Uterus (tissue), 3 donors: ENCODE measurements at regions not wholly inside any gene's neighbourhood (a gene's known extent, or its start where the extent isn't known, plus 50 kb on each side); places are given as distances from the start of the nearest gene placed in this dataset.

ENCODE experiments used
- DNase-seq, 2 donors: peaks; one replicate each; pipeline ENCODE4 v3.0.0-alpha.2; 2019 to 2020
- H3K27ac ChIP-seq, 2 donors: fragments of 200-600 bp; sonication (generic); 1 replicate in 1 of 2; 2 replicates in 1 of 2; pipeline ENCODE4 v1.5.1; 2016 to 2018
- H3K27me3 ChIP-seq, 2 donors: fragments of 200-600 bp; sonication (generic); one replicate each; pipeline ENCODE4 v1.5.1; 2018 to 2019; ENCODE audit warnings: control low read depth in 1 of 2
- H3K36me3 ChIP-seq, 2 donors: fragments of 200-600 bp; sonication (generic); one replicate each; pipeline ENCODE4 v1.5.1; 2019; ENCODE audit warnings: control low read depth in 1 of 2
- H3K4me1 ChIP-seq, 2 donors: fragments of 200-600 bp; sonication (generic); one replicate each; pipeline ENCODE4 v1.5.1; 2018 to 2019; ENCODE audit warnings: control low read depth in 1 of 2
- H3K4me3 ChIP-seq, 2 donors: fragments of 200-600 bp; sonication (generic); 1 replicate in 1 of 2; 2 replicates in 1 of 2; pipeline ENCODE4 v1.5.1; 2018 to 2019; ENCODE audit warnings: mild to moderate bottlenecking in 1 of 2
- H3K9me3 ChIP-seq, 2 donors: fragments of 200-600 bp; sonication (generic); one replicate each; pipeline ENCODE4 v1.5.1; 2019; ENCODE audit warnings: control low read depth in 1 of 2
- CTCF ChIP-seq, 4 experiments: fragments of 200-600 bp in 2 of 4; fragments of 450-650 bp in 2 of 4; sonication (generic) in 2 of 4; IDR thresholded peaks; one replicate each; pipeline ENCODE4 v1.5.1; 2016 to 2019; ENCODE audit warnings: antibody characterized with exemption in 4 of 4, mild to moderate bottlenecking in 2 of 4, moderate library complexity in 1 of 4
- POLR2A ChIP-seq, 2 donors: fragments of 450-650 bp; IDR thresholded peaks; one replicate each; pipeline ENCODE4 v1.6.1; 2016; ENCODE audit warnings: antibody characterized with exemption in 2 of 2, mild to moderate bottlenecking in 1 of 2, moderate library complexity in 1 of 2
- intact Hi-C: fragments of 100-400 bp; cut with DNase I; formaldehyde crosslinking; loops from one replicate; pipeline ENCODE4 v1.15.1; 2023; ENCODE audit warnings: low total_unique reads
- donor health status: DM: yes; HTN: yes; CAD: no.

GRCh38 chr22:22167791-22168189 lies 76.8 kb upstream of the VPREB1 start:
- no peak overlapping the region for H3K27ac ChIP-seq
- H3K27me3 ChIP-seq, result no peaks in the 10 kb centered on the region
- DNase-seq, result no peak
- H3K4me3 ChIP-seq, result no peak overlapping the region
- intact Hi-C loops, result no loop called here
- no peaks in the 10 kb centered on the region for H3K36me3 ChIP-seq
- no peaks in the 10 kb centered on the region for H3K9me3 ChIP-seq
- no peak for TF ChIP-seq CTCF (IDR thresholded peaks at IDR 0.05)
- H3K4me1 ChIP-seq, result no peaks in the 10 kb centered on the region

- H3K4me3 ChIP-seq, result no peak overlapping the region
- H3K27ac ChIP-seq, result no peak overlapping the region
- no peaks in the 10 kb centered on the region for H3K9me3 ChIP-seq
- intact Hi-C loops, result no loop called here
- no peaks in the 10 kb centered on the region for H3K4me1 ChIP-seq
- H3K36me3 ChIP-seq, result no peaks in the 10 kb centered on the region
- H3K27me3 ChIP-seq, result no peaks in the 10 kb centered on the region
- DNase-seq, result no peak
- no peak for TF ChIP-seq CTCF (IDR thresholded peaks at IDR 0.05)
- TF ChIP-seq POLR2A (IDR thresholded peaks at IDR 0.05), result no peak
These were observed 77.5 kb upstream of the VPREB1 start for GRCh38 chr22:22166941-22167713.

GRCh38 chr22:22165936-22166710 lies 78.5 kb upstream of the VPREB1 start:
- no peaks in the 10 kb centered on the region for H3K36me3 ChIP-seq
- H3K9me3 ChIP-seq, result no peaks in the 10 kb centered on the region
- no peak overlapping the region for H3K4me3 ChIP-seq
- no peaks in the 10 kb centered on the region for H3K4me1 ChIP-seq
- no peaks in the 10 kb centered on the region for H3K27me3 ChIP-seq
- TF ChIP-seq CTCF (IDR thresholded peaks at IDR 0.05) (no peak), POLR2A (IDR thresholded peaks at IDR 0.05) (no peak)
- H3K27ac ChIP-seq, result no peak overlapping the region
- no peak for DNase-seq
- intact Hi-C loops, result no loop called here

GRCh38 chr22:22164541-22165272 lies 79.9 kb upstream of the VPREB1 start:
- no peaks in the 10 kb centered on the region for H3K27me3 ChIP-seq
- no peak overlapping the region for H3K4me3 ChIP-seq
- intact Hi-C loops, result no loop called here
- H3K27ac ChIP-seq, result no peak overlapping the region
- TF ChIP-seq POLR2A (IDR thresholded peaks at IDR 0.05) (no peak), CTCF (IDR thresholded peaks at IDR 0.05) (no peak)
- DNase-seq, result no peak
- no peaks in the 10 kb centered on the region for H3K4me1 ChIP-seq
- H3K9me3 ChIP-seq, result no peaks in the 10 kb centered on the region
- no peaks in the 10 kb centered on the region for H3K36me3 ChIP-seq
